ENCODE measurements at regions not wholly inside any gene's neighbourhood (a gene's known extent, or its start where the extent isn't known, plus 50 kb on each side); places are given as distances from the start of the nearest gene placed in this dataset.

DNA sequence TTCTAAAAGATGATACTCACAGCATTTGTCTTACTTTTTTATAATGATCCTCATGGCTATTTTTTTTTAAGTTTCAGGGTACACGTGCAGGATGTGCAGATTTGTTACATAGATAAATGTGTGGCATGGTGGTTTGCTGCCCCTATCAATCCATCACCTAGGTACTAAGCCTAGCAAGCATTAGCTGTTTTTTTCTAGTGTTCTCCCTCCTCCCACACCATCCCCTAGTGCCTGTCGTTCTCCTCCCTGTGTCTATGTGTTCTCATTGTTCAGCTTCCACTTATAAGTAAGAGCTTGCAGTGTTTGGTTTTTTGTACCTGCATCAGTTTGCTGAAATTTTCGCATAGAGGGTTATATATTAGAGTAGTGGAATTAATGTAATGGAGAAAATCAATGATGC lies 189.1 kb upstream of the CDH12 start:
- TF ChIP-seq, protein P1, sequence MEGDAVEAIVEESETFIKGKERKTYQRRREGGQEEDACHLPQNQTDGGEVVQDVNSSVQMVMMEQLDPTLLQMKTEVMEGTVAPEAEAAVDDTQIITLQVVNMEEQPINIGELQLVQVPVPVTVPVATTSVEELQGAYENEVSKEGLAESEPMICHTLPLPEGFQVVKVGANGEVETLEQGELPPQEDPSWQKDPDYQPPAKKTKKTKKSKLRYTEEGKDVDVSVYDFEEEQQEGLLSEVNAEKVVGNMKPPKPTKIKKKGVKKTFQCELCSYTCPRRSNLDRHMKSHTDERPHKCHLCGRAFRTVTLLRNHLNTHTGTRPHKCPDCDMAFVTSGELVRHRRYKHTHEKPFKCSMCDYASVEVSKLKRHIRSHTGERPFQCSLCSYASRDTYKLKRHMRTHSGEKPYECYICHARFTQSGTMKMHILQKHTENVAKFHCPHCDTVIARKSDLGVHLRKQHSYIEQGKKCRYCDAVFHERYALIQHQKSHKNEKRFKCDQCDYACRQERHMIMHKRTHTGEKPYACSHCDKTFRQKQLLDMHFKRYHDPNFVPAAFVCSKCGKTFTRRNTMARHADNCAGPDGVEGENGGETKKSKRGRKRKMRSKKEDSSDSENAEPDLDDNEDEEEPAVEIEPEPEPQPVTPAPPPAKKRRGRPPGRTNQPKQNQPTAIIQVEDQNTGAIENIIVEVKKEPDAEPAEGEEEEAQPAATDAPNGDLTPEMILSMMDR (IDR thresholded peaks at IDR 0.05; ENCODE audit: low read depth, low read length, poor library complexity, severe bottlenecking), result no peak
- TF ChIP-seq EZH2phosphoT487 (IDR thresholded peaks at IDR 0.05; ENCODE audit: borderline replicate concordance, low read length), result no peak

Data from DOHH2 (cell line).